Left lung (tissue), 4 donors: ENCODE measurements at regions not wholly inside any gene's neighbourhood (a gene's known extent, or its start where the extent isn't known, plus 50 kb on each side); places are given as distances from the start of the nearest gene placed in this dataset.
"Not testable (repeated sequence)": the region's sequence is repeated elsewhere in the genome, so short reads cannot be mapped to it uniquely, and the experiment has no call there.

Source experiments
- ATAC-seq: fragments of 200-7000 bp; cut with Tn5 transposase; one replicate; pipeline ENCODE4 v1.9.1; 2020; ENCODE audit warnings: moderate library complexity
- DNase-seq, 4 donors: peaks; one replicate each; pipeline ENCODE4 v3.0.0-alpha.2; 2013 to 2020
- H3K27ac ChIP-seq, 2 donors: fragments of 200-600 bp; sonication (generic) in 1 of 2; one replicate each; pipeline versions ENCODE4 v1.5.0 to v1.8.0; 2020 to 2021
- H3K27me3 ChIP-seq, 2 donors: fragments of 200-600 bp; sonication (generic) in 1 of 2; one replicate each; pipeline versions ENCODE4 v1.5.0 to v1.8.0; 2020 to 2021
- H3K36me3 ChIP-seq, 2 donors: fragments of 200-600 bp; sonication (generic) in 1 of 2; one replicate each; pipeline versions ENCODE4 v1.5.0 to v1.8.0; 2020 to 2021
- H3K4me1 ChIP-seq, 2 donors: fragments of 200-600 bp; one replicate each; pipeline ENCODE4 v1.8.0; 2021
- H3K4me3 ChIP-seq, 2 donors: fragments of 200-600 bp; sonication (generic) in 1 of 2; one replicate each; pipeline versions ENCODE4 v1.5.0 to v1.8.0; 2020 to 2021; ENCODE audit warnings: mild to moderate bottlenecking in 1 of 2
- H3K9me3 ChIP-seq, 2 donors: fragments of 200-600 bp; sonication (generic) in 1 of 2; one replicate each; pipeline versions ENCODE4 v1.5.0 to v1.8.0; 2020 to 2021
- intact Hi-C, 2 donors: fragments of 100-400 bp; cut with DNase I; formaldehyde crosslinking; loops; one replicate each; pipeline versions ENCODE4 v1.11.2 to v1.14.2; 2022
- TF ChIP-seq, protein P1 (sequence below), 2 donors: fragments of 200-600 bp; sonication (generic) in 1 of 2; IDR thresholded peaks; one replicate each; pipeline versions ENCODE4 v1.5.0 to v1.8.0; 2021; ENCODE audit warnings: antibody characterized with exemption in 2 of 2
- donor health status: DM: no; HTN: yes; CAD: no.
- donor health status: DM: no; HTN: no; CAD: no.

- no peak overlapping the region for H3K27ac ChIP-seq
- TF ChIP-seq, protein P1, sequence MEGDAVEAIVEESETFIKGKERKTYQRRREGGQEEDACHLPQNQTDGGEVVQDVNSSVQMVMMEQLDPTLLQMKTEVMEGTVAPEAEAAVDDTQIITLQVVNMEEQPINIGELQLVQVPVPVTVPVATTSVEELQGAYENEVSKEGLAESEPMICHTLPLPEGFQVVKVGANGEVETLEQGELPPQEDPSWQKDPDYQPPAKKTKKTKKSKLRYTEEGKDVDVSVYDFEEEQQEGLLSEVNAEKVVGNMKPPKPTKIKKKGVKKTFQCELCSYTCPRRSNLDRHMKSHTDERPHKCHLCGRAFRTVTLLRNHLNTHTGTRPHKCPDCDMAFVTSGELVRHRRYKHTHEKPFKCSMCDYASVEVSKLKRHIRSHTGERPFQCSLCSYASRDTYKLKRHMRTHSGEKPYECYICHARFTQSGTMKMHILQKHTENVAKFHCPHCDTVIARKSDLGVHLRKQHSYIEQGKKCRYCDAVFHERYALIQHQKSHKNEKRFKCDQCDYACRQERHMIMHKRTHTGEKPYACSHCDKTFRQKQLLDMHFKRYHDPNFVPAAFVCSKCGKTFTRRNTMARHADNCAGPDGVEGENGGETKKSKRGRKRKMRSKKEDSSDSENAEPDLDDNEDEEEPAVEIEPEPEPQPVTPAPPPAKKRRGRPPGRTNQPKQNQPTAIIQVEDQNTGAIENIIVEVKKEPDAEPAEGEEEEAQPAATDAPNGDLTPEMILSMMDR (IDR thresholded peaks at IDR 0.05), result no peak
- H3K4me1 ChIP-seq, result no peaks in the 10 kb centered on the region
- H3K36me3 ChIP-seq, result no peaks in the 10 kb centered on the region
- no peaks in the 10 kb centered on the region for H3K27me3 ChIP-seq
- H3K4me3 ChIP-seq, result no peak overlapping the region
- intact Hi-C loops, result no loop called here
- H3K9me3 ChIP-seq, result no peaks in the 10 kb centered on the region
- ATAC-seq (no peak), DNase-seq (no peak)
These were observed 84.9 kb upstream of the SFRP2 start for GRCh38 chr4:153873741-153874140.

- H3K36me3 ChIP-seq, DNase-seq, H3K27ac ChIP-seq, ATAC-seq, H3K4me3 ChIP-seq, H3K27me3 ChIP-seq, intact Hi-C loops, H3K4me1 ChIP-seq: not testable (repeated sequence)
- peaks cover 0 to 50% of the 10 kb centered on the region in 2 donors for H3K9me3 ChIP-seq
These were observed 77.9 kb upstream of the SFRP2 start for GRCh38 chr4:153866766-153867165.

GRCh38 chr4:153852501-153852900 is 63.6 kb upstream of the SFRP2 start:
- intact Hi-C loops, result no loop called here
- H3K4me3 ChIP-seq, result no peak overlapping the region
- TF ChIP-seq, protein P1 (IDR thresholded peaks at IDR 0.05), result no peak

DNA sequence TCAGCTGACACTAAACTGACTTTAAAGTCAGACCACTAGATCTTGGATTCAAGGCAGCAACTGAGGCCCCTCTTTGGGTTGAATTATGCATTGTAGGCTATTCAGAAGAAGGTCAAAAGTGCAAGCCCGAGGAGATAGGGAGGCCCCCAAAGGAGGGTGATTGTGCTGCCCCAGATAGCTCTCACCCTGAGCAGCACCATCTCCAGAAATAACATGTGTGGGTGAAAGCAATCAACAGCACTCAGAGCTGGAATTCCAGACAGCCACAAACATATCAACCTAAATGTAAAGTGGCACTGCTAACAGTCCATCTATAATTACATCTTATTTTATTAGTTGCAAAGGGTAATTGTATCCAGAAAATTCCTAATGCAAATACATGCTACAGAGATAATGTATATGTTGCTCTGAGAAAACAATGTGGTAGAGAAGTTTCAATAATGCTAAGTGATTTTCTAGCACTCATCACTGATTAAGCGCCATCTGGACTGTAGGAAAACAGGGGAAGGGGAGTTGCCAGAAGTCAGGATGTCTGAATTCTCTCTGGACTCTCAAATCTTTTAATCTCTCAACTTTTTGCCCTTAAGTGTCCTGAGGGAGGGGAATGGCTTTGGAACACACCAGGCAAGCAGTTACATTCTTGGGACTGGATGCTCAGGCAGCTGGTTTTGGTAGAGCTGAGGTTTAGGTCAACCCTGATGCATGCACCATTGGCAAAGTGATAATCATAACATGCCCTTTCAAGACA is 61.8 kb upstream of the SFRP2 start:
- no peak for DNase-seq
- no peak for ATAC-seq

More at GRCh38 chr4:153852501-153852900, 63.6 kb upstream of the SFRP2 start:
- Histone ChIP-seq H3K36me3 (no peaks in the 10 kb centered on the region), H3K4me1 (no peaks in the 10 kb centered on the region), H3K27me3 (no peaks in the 10 kb centered on the region), H3K27ac (no peak overlapping the region), H3K9me3 (peaks cover 0 to 23% of the 10 kb centered on the region in 2 donors)
- DNase-seq (no peak), ATAC-seq (no peak)

GRCh38 chr4:153844144-153844543 is 55.3 kb upstream of the SFRP2 start:
- Histone ChIP-seq H3K4me1 (no peaks in the 10 kb centered on the region), H3K9me3 (no peaks in the 10 kb centered on the region), H3K27me3 (no peaks in the 10 kb centered on the region), H3K27ac (no peak overlapping the region), H3K36me3 (no peaks in the 10 kb centered on the region), H3K4me3 (no peak overlapping the region)
- intact Hi-C loops, result no loop called here
- ATAC-seq (no peak), DNase-seq (no peak)
- TF ChIP-seq, protein P1 (IDR thresholded peaks at IDR 0.05), result no peak

More for the DNA sequence above, 61.8 kb upstream of the SFRP2 start:
- no peak overlapping the region for H3K4me3 ChIP-seq
- H3K36me3 ChIP-seq, result no peaks in the 10 kb centered on the region
- no peaks in the 10 kb centered on the region for H3K4me1 ChIP-seq
- intact Hi-C loops, result no loop called here
- no peak overlapping the region for H3K27ac ChIP-seq
- H3K27me3 ChIP-seq, result no peaks in the 10 kb centered on the region
- H3K9me3 ChIP-seq, result peaks cover 0 to 18% of the 10 kb centered on the region in 2 donors
- TF ChIP-seq, protein P1 (IDR thresholded peaks at IDR 0.05), result no peak
